ENCODE measurements at regions not wholly inside any gene's neighbourhood (a gene's known extent, or its start where the extent isn't known, plus 50 kb on each side); places are given as distances from the start of the nearest gene placed in this dataset.

- TF ChIP-seq CEBPZ (IDR thresholded peaks at IDR 0.05; ENCODE audit: low read depth, low read length) (no peak), EGR1 (IDR thresholded peaks at IDR 0.05; ENCODE audit: borderline replicate concordance in 1 of 2, low read depth in 2 of 2, low read length in 2 of 2) (no peak), NR2F1 (conservative IDR thresholded peaks at IDR 0.05) (no peak), NFXL1 (IDR thresholded peaks at IDR 0.05; ENCODE audit: borderline replicate concordance) (no peak)
Measured at GRCh38 chr12:89947437-89948270, 239.0 kb upstream of the ATP2B1 start (continued).

GRCh38 chr12:89946518-89947135 is 238.0 kb upstream of the ATP2B1 start:
- TF ChIP-seq KLF5 (IDR thresholded peaks at IDR 0.05; ENCODE audit: partially characterized antibody): no peak
- no peak for TF ChIP-seq ZNF384 (IDR thresholded peaks at IDR 0.05; ENCODE audit: borderline replicate concordance, low read depth, low read length)
- Histone ChIP-seq H3K36me3 (ENCODE audit: control insufficient read depth in 2 of 2, insufficient read depth in 2 of 2, low read length in 1 of 2) (no peaks in the 10 kb centered on the region), H3K27ac (ENCODE audit: control insufficient read depth, insufficient read depth) (no peak overlapping the region), H3K79me2 (ENCODE audit: control insufficient read depth, insufficient read depth, low read length) (no peaks in the 10 kb centered on the region; the same call in 1 of the 2 replicates), H3K4me2 (ENCODE audit: control insufficient read depth, insufficient read depth) (no peak overlapping the region), H3K9me3 (replicated peaks; ENCODE audit: control insufficient read depth, insufficient read depth, low read length) (no peaks in the 10 kb centered on the region), H3K4me3 (no peak overlapping the region), H3K27me3 (replicated peaks in 1 of 2; ENCODE audit: control insufficient read depth in 2 of 2, insufficient read depth in 2 of 2, low read length in 1 of 2) (no peaks in the 10 kb centered on the region), H3K9ac (ENCODE audit: control insufficient read depth, insufficient read depth, low read length) (no peak overlapping the region), H4K20me1 (ENCODE audit: control insufficient read depth, insufficient read depth) (no peaks in the 10 kb centered on the region), H3K4me1 (ENCODE audit: control insufficient read depth, insufficient read depth, low read length) (peaks cover 19% of the 10 kb centered on the region), H2AFZ (ENCODE audit: control insufficient read depth, low read depth, low read length) (no peak overlapping the region)
- intact Hi-C loops (cut with micrococcal nuclease; ENCODE audit: unreplicated experiment): loop anchor here (5.0 kb wide), 1 partner anchor 189 kb away; no protein-coding TSS in a partner anchor
- 76% methylated on average over 6 of the region's 6 CpGs for WGBS (ENCODE audit: insufficient coverage, insufficient replicate concordance, low lambda C conversion rate, missing lambda C conversion rate)
- no peak for ATAC-seq
- SMC1A ChIA-PET (ENCODE audit: uncharacterized antibody, unreplicated experiment): interaction anchor here (0.7 to 7.9 kb wide), 10 partner anchors 14 to 350 kb away, joined by 3 to 154 read pairs (median 3); no protein-coding TSS in a partner anchor
- POLR2A ChIA-PET: interaction anchor here (0.7 to 1.2 kb wide), 3 partner anchors 8 to 18 kb away, joined by 3 to 5 read pairs (median 5); no protein-coding TSS in a partner anchor
- no peak for DNase-seq (ENCODE audit: low read depth, low spot score)
- CTCF ChIA-PET: interaction anchor here (4.5 kb wide), 1 partner anchor 18 kb away, joined by 22 read pairs; no protein-coding TSS in a partner anchor
- BruUV-seq (replicated peaks): no TSS peak
- in situ Hi-C loops (cut with MboI): no loop called here
- no peak for FAIRE-seq
- RAD21 ChIA-PET (ENCODE audit: unreplicated experiment): interaction anchor here (0.6 to 2.4 kb wide), 6 partner anchors 10 to 327 kb away, joined by 3 to 6 read pairs (median 4); partner anchors contain the start of gene ATP2B1

Data from GM12878 (cell line).